PC-3 (cell line): ENCODE measurements at regions not wholly inside any gene's neighbourhood (a gene's known extent, or its start where the extent isn't known, plus 50 kb on each side); places are given as distances from the start of the nearest gene placed in this dataset.

Source experiments
- ATAC-seq: fragments of 200-7000 bp; cut with Tn5 transposase; 2 replicates; pipeline ENCODE4 v1.9.1; 2020; ENCODE audit warnings: mild to moderate bottlenecking, moderate library complexity
- BruUV-seq: library from RNA; stranded (reverse); fragments of 400-500 nt; replicated peaks from 2 replicates; lab custom pipeline; 2021; lab: Mats Ljungman, UMichigan
- CTCF ChIA-PET: fragments of 300-600 bp; sonication (Branson Sonifier 250); formaldehyde crosslinking; loops from one replicate; lab custom pipeline; 2022; ENCODE audit warnings: antibody characterized with exemption; lab: Charles Lee
- POLR2A ChIA-PET: fragments of 300-600 bp; sonication (Branson Sonifier 250); formaldehyde crosslinking; loops from one replicate; lab custom pipeline; 2022; ENCODE audit warnings: antibody characterized with exemption; ENCODE audit not compliant: unreplicated experiment; lab: Charles Lee
- DNase-seq: peaks from one replicate; pipeline ENCODE4 v3.0.0-alpha.2; 2015
- H2AFZ ChIP-seq: fragments of 300-600 bp; sonication (generic); 2 replicates; pipeline ENCODE4 v1.6.0; 2016; ENCODE audit warnings: antibody characterized with exemption, low read length
- H3F3A ChIP-seq: fragments of 300-600 bp; sonication (generic); one replicate; pipeline ENCODE4 v1.6.0; 2017; ENCODE audit warnings: antibody characterized with exemption, low read length, control low read depth, mild to moderate bottlenecking; ENCODE audit not compliant: unreplicated experiment
- H3K27ac ChIP-seq: fragments of 300-600 bp; sonication (generic); 2 replicates; pipeline ENCODE4 v1.5.1; 2016; ENCODE audit warnings: mild to moderate bottlenecking, low read length
- H3K27me3 ChIP-seq: fragments of 300-600 bp; sonication (generic); 2 replicates; pipeline ENCODE4 v1.6.1; 2016; ENCODE audit warnings: low read length, mixed read lengths
- H3K36me3 ChIP-seq: fragments of 300-600 bp; sonication (generic); 2 replicates; pipeline ENCODE4 v1.6.1; 2016; ENCODE audit warnings: low read depth, mixed run types, low read length, mixed read lengths
- H3K4me1 ChIP-seq: fragments of 300-600 bp; sonication (generic); 2 replicates; pipeline ENCODE4 v1.5.1; 2016; ENCODE audit warnings: low read length; ENCODE audit not compliant: insufficient read depth
- H3K4me2 ChIP-seq: fragments of 300-600 bp; sonication (generic); 2 replicates; pipeline ENCODE4 v1.6.0; 2016; ENCODE audit warnings: low read length
- H3K4me3 ChIP-seq: fragments of 300-600 bp; sonication (generic); 2 replicates; pipeline ENCODE4 v1.5.1; 2016; ENCODE audit warnings: mild to moderate bottlenecking, low read length, mixed read lengths
- H3K79me2 ChIP-seq: fragments of 300-600 bp; sonication (generic); 2 replicates; pipeline ENCODE4 v1.6.1; 2017; ENCODE audit warnings: low read length, mixed read lengths
- H3K9ac ChIP-seq: fragments of 300-600 bp; sonication (generic); 2 replicates; pipeline ENCODE4 v1.6.0; 2016; ENCODE audit warnings: mild to moderate bottlenecking, low read length
- H3K9me2 ChIP-seq: fragments of 300-600 bp; sonication (generic); replicated peaks from 2 replicates; pipeline ENCODE4 v1.6.1; 2016; ENCODE audit warnings: mixed run types, low read length, mixed read lengths
- H3K9me3 ChIP-seq: fragments of 300-600 bp; sonication (generic); 2 replicates; pipeline ENCODE4 v1.6.1; 2016; ENCODE audit warnings: low read length, mixed read lengths
- H4K20me1 ChIP-seq: fragments of 300-600 bp; sonication (generic); 2 replicates; pipeline ENCODE4 v1.6.1; 2016; ENCODE audit warnings: low read length, mixed read lengths
- EZH2 ChIP-seq: fragments of 300-600 bp; sonication (generic); IDR thresholded peaks from one replicate; pipeline ENCODE4 v1.6.1; 2017; ENCODE audit warnings: antibody characterized with exemption, mild to moderate bottlenecking, low read length; ENCODE audit not compliant: unreplicated experiment
- EZH2phosphoT487 ChIP-seq: fragments of 300-600 bp; sonication (generic); IDR thresholded peaks from 2 replicates; pipeline ENCODE4 v1.6.1; 2018; ENCODE audit warnings: mild to moderate bottlenecking, antibody characterized with exemption, low read length, borderline replicate concordance
- intact Hi-C: fragments of 100-400 bp; cut with micrococcal nuclease; formaldehyde crosslinking; loops from 2 replicates; pipeline ENCODE4 v1.9.0; 2023
- TF ChIP-seq, protein P1 (sequence below): fragments of 300-600 bp; sonication (generic); conservative IDR thresholded peaks from 2 replicates; pipeline ENCODE4 v1.5.1; 2017; ENCODE audit warnings: antibody characterized with exemption, low read depth, mild to moderate bottlenecking, low read length

DNA sequence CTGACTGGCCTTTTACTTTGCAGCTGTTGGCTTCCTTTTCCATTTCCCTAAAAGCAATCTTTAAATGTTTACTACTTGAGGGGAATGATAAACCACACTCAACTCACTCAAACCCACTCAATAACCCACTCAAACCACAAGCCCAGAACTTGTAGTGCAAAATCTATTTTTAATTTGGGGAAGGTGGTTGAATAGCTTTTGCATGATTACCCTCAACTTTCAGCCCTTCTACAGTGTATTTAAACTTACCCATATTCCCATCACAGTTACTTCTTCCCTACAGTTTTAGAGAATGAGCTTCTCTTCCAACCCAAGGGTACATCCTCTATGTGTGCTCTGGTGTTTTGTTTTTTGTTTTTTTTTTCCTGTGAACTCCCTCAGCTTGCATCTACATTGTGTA, 636.1 kb downstream of the TDRD15 start:
- Histone ChIP-seq H4K20me1 (no peaks in the 10 kb centered on the region), H3K79me2 (no peaks in the 10 kb centered on the region), H3K9ac (no peak overlapping the region), H3F3A (no peaks in the 10 kb centered on the region), H3K4me2 (no peak overlapping the region), H3K4me3 (no peak overlapping the region), H3K27me3 (no peaks in the 10 kb centered on the region), H3K36me3 (no peaks in the 10 kb centered on the region), H3K9me3 (0 out of 2 replicates have a peak, but pooled peaks cover 9% of the 10 kb centered on the region), H2AFZ (no peak overlapping the region), H3K9me2 (no peaks in the 10 kb centered on the region), H3K27ac (no peak overlapping the region), H3K4me1 (no peaks in the 10 kb centered on the region)
- no peak for DNase-seq
- ChIA-PET CTCF (no interaction called here), POLR2A (no interaction called here)
- ATAC-seq, result no peak
- TF ChIP-seq EZH2phosphoT487 (no peak), EZH2 (no peak)
- TF ChIP-seq, protein P1, sequence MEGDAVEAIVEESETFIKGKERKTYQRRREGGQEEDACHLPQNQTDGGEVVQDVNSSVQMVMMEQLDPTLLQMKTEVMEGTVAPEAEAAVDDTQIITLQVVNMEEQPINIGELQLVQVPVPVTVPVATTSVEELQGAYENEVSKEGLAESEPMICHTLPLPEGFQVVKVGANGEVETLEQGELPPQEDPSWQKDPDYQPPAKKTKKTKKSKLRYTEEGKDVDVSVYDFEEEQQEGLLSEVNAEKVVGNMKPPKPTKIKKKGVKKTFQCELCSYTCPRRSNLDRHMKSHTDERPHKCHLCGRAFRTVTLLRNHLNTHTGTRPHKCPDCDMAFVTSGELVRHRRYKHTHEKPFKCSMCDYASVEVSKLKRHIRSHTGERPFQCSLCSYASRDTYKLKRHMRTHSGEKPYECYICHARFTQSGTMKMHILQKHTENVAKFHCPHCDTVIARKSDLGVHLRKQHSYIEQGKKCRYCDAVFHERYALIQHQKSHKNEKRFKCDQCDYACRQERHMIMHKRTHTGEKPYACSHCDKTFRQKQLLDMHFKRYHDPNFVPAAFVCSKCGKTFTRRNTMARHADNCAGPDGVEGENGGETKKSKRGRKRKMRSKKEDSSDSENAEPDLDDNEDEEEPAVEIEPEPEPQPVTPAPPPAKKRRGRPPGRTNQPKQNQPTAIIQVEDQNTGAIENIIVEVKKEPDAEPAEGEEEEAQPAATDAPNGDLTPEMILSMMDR, result no peak
- intact Hi-C loops, result no loop called here
- no TSS peak for BruUV-seq

DNA sequence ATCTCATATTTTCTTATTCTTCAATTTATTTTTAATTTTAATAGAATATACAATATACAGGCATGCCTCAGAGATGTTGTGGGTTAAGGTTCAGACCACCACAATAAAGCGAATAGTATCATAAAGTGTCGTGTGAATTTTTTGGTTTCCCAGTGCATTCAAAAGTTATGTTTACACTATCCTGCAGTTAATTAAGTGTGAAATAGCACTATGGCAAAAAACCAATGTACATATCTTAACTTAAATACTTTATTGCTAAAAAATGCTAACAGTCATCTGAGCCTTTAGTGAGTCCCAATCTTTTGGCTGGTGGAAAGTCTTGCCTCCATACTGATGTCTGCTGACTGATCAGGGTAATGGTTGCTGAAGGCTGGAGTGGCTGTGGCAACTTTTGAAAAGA, 637.6 kb downstream of the TDRD15 start:
- intact Hi-C loops, result no loop called here
- H3K9me2 ChIP-seq, result no peaks in the 10 kb centered on the region
- H3F3A ChIP-seq, result no peaks in the 10 kb centered on the region
- H4K20me1 ChIP-seq, result no peaks in the 10 kb centered on the region
- H3K27ac ChIP-seq, result no peak overlapping the region
- no peak overlapping the region for H3K4me3 ChIP-seq
- 0 out of 2 replicates have a peak, but pooled peaks cover 9% of the 10 kb centered on the region for H3K9me3 ChIP-seq
- H3K27me3 ChIP-seq, result no peaks in the 10 kb centered on the region
- CTCF ChIA-PET, result no interaction called here
- no TSS peak for BruUV-seq
- TF ChIP-seq, protein P1, result no peak
- TF ChIP-seq EZH2phosphoT487, result no peak
- no peak for TF ChIP-seq EZH2
- no peaks in the 10 kb centered on the region for H3K79me2 ChIP-seq
- POLR2A ChIA-PET, result no interaction called here
- DNase-seq (no peak), ATAC-seq (no peak)
- H3K4me1 ChIP-seq, result no peaks in the 10 kb centered on the region
- H2AFZ ChIP-seq, result no peak overlapping the region
- H3K4me2 ChIP-seq, result no peak overlapping the region
- H3K36me3 ChIP-seq, result no peaks in the 10 kb centered on the region
- H3K9ac ChIP-seq, result no peak overlapping the region

DNA sequence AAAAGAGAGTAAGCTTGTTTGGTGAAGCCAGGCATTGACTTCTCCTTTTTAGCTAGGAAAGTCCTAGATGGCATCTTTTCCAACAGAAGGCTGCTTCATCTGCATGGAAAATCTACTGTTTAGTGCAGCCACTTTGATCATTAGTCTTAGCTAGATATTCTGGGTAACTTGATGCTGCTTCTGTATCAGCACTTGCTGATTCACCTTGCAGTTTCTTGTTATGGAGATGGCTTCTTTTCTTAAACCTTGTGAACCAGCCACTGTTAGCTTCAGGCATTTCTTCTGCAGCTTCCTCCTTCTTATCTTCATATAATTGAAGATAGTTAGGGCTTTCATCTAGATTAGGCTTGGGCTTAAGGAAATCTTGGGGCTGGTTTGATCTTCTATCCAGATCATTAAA, 639.7 kb downstream of the TDRD15 start:
- no peaks in the 10 kb centered on the region for H3K4me1 ChIP-seq
- intact Hi-C loops, result no loop called here
- H3K4me3 ChIP-seq, result no peak overlapping the region
- no peaks in the 10 kb centered on the region for H3K27me3 ChIP-seq
- ChIA-PET POLR2A (no interaction called here), CTCF (no interaction called here)
- BruUV-seq, result no TSS peak
- no peak overlapping the region for H3K27ac ChIP-seq
- H3K4me2 ChIP-seq, result no peak overlapping the region
- no peak overlapping the region for H2AFZ ChIP-seq
- 0 out of 2 replicates have a peak, but pooled peaks cover 9% of the 10 kb centered on the region for H3K9me3 ChIP-seq
- H3K9ac ChIP-seq, result no peak overlapping the region
- DNase-seq (no peak), ATAC-seq (no peak)
- H3K9me2 ChIP-seq, result no peaks in the 10 kb centered on the region
- no peaks in the 10 kb centered on the region for H3K79me2 ChIP-seq
- no peaks in the 10 kb centered on the region for H3F3A ChIP-seq
- TF ChIP-seq, protein P1, result no peak
- TF ChIP-seq EZH2 (no peak), EZH2phosphoT487 (no peak)
- H4K20me1 ChIP-seq, result no peaks in the 10 kb centered on the region
- no peaks in the 10 kb centered on the region for H3K36me3 ChIP-seq
